Lower leg skin (tissue), 3 donors: ENCODE measurements at regions not wholly inside any gene's neighbourhood (a gene's known extent, or its start where the extent isn't known, plus 50 kb on each side); places are given as distances from the start of the nearest gene placed in this dataset.

ENCODE experiments used
- CTCF ChIP-seq, 3 donors: fragments of 450-650 bp; IDR thresholded peaks; one replicate each; pipeline ENCODE4 v1.5.1; 2016; ENCODE audit warnings: antibody characterized with exemption in 3 of 3, mild to moderate bottlenecking in 3 of 3, moderate library complexity in 2 of 3
- POLR2A ChIP-seq, 2 donors: fragments of 450-650 bp; IDR thresholded peaks; one replicate each; pipeline ENCODE4 v1.6.1; 2016 to 2017; ENCODE audit warnings: antibody characterized with exemption in 2 of 2, mild to moderate bottlenecking in 1 of 2, moderate library complexity in 1 of 2

GRCh38 chr2:95670686-95671085, 78.9 kb downstream of the TRIM43 start:
- TF ChIP-seq CTCF (IDR thresholded peaks at IDR 0.05) (no peak), POLR2A (IDR thresholded peaks at IDR 0.05) (no peak)
